GM12891 (cell line): ENCODE measurements at regions not wholly inside any gene's neighbourhood (a gene's known extent, or its start where the extent isn't known, plus 50 kb on each side); places are given as distances from the start of the nearest gene placed in this dataset.

Experiments used
- PAX5 ChIP-seq: IDR thresholded peaks from 2 replicates; pipeline ENCODE4 v1.6.1; 2011; ENCODE audit warnings: low read length, moderate library complexity, mild to moderate bottlenecking; ENCODE audit not compliant: insufficient read depth, severe bottlenecking
- POLR2A ChIP-seq: IDR thresholded peaks from 2 replicates; pipeline ENCODE4 v1.6.1; 2011; ENCODE audit warnings: low read depth, low read length, control low read depth
- POLR2AphosphoS5 ChIP-seq: IDR thresholded peaks from 2 replicates; pipeline ENCODE4 v1.6.1; 2011; ENCODE audit warnings: low read depth, low read length, control low read depth
- POU2F2 ChIP-seq: IDR thresholded peaks from 2 replicates; pipeline ENCODE4 v1.6.1; 2011; ENCODE audit warnings: low read depth, mild to moderate bottlenecking, control low read depth, low read length, moderate library complexity
- SPI1 ChIP-seq: IDR thresholded peaks from 2 replicates; pipeline ENCODE4 v1.6.1; 2011; ENCODE audit warnings: low read depth, low read length, control low read depth
- TAF1 ChIP-seq: IDR thresholded peaks from 2 replicates; pipeline ENCODE4 v1.6.1; 2011; ENCODE audit warnings: low read depth, low read length, control low read depth

GRCh38 chrX:65874110-65874509, 165.8 kb downstream of the VSIG4 start:
- TF ChIP-seq POLR2AphosphoS5 (no peak), POLR2A (no peak), TAF1 (no peak), SPI1 (no peak), POU2F2 (no peak), PAX5 (no peak)
